K562 (cell line): ENCODE measurements at regions not wholly inside any gene's neighbourhood (a gene's known extent, or its start where the extent isn't known, plus 50 kb on each side); places are given as distances from the start of the nearest gene placed in this dataset.

ENCODE experiments used
- BHLHE40 ChIP-seq: IDR thresholded peaks from 2 replicates; pipeline ENCODE4 v1.6.1; 2011; ENCODE audit warnings: low read length, improper control_type of control experiment
- BRD4 ChIP-seq: fragments of 200-600 bp; sonication (generic); IDR thresholded peaks from 2 replicates; pipeline ENCODE4 v1.6.1; 2017; ENCODE audit warnings: inconsistent platforms
- CC2D1A ChIP-seq: fragments of 450-650 bp; IDR thresholded peaks from 2 replicates; pipeline ENCODE4 v1.6.1; 2017; ENCODE audit warnings: mild to moderate bottlenecking
- CTBP1 ChIP-seq: fragments of 450-650 bp; IDR thresholded peaks from 2 replicates; pipeline ENCODE4 v1.6.1; 2016; ENCODE audit warnings: borderline replicate concordance
- ESRRB ChIP-seq: fragments of 250-450 bp; sonication (Bioruptor Pico); IDR thresholded peaks from 2 replicates; pipeline ENCODE4 v1.5.0; 2020; ENCODE audit warnings: mild to moderate bottlenecking, moderate library complexity, borderline replicate concordance
- HDAC6 ChIP-seq: IDR thresholded peaks from 2 replicates; pipeline ENCODE4 v1.6.1; 2012; ENCODE audit warnings: low read depth, mild to moderate bottlenecking, control low read depth, inconsistent platforms, low read length, moderate library complexity
- MAZ ChIP-seq, 2 experiments: fragments of 450-650 bp in 1 of 2; sonication (generic) in 1 of 2; formaldehyde crosslinking; IDR thresholded peaks in 1 of 2; conservative IDR thresholded peaks in 1 of 2; 2 replicates each; pipeline versions ENCODE4 v1.4.0 to v1.5.0; 2020; ENCODE audit warnings: mild to moderate bottlenecking in 1 of 2, missing genetic modification reagents in 1 of 2
- RAD21 ChIP-seq, 2 experiments: fragments of 250-450 bp in 1 of 2; fragments of 450-650 bp in 1 of 2; sonication (Bioruptor Pico) in 1 of 2; formaldehyde crosslinking in 1 of 2; IDR thresholded peaks in 1 of 2; conservative IDR thresholded peaks in 1 of 2; 2 replicates each; pipeline versions ENCODE4 v1.4.0 to v1.8.0; 2020 to 2022; ENCODE audit warnings: mild to moderate bottlenecking in 2 of 2, moderate library complexity in 1 of 2
- SMC3 ChIP-seq: conservative IDR thresholded peaks from 2 replicates; pipeline ENCODE4 v1.6.1; 2011; ENCODE audit warnings: low read depth, low read length, improper control_type of control experiment; ENCODE audit not compliant: insufficient read depth
- TF ChIP-seq, protein P1 (sequence below), 2 experiments: fragments of 450-650 bp; formaldehyde crosslinking in 1 of 2; IDR thresholded peaks; 2 replicates each; pipeline versions ENCODE4 v1.4.0 to v1.6.1; 2014 to 2020; ENCODE audit warnings: mild to moderate bottlenecking in 2 of 2, borderline replicate concordance in 1 of 2, low read depth in 1 of 2
- TF ChIP-seq, protein P2 (sequence below), 3 experiments: IDR thresholded peaks in 2 of 3; conservative IDR thresholded peaks in 1 of 3; 2 replicates each; pipeline ENCODE4 v1.5.1; 2011 to 2012; ENCODE audit warnings: low read length in 3 of 3, mild to moderate bottlenecking in 3 of 3, control low read depth in 2 of 3, improper control_type of control experiment in 1 of 3, inconsistent platforms in 1 of 3, low read depth in 1 of 3, mixed read lengths in 1 of 3, moderate library complexity in 1 of 3; ENCODE audit not compliant: insufficient read depth in 2 of 3
- TF ChIP-seq, protein P3 (sequence below): fragments of 450-650 bp; formaldehyde crosslinking; IDR thresholded peaks from 2 replicates; pipeline ENCODE4 v1.4.0; 2020; ENCODE audit warnings: mild to moderate bottlenecking, moderate library complexity

DNA sequence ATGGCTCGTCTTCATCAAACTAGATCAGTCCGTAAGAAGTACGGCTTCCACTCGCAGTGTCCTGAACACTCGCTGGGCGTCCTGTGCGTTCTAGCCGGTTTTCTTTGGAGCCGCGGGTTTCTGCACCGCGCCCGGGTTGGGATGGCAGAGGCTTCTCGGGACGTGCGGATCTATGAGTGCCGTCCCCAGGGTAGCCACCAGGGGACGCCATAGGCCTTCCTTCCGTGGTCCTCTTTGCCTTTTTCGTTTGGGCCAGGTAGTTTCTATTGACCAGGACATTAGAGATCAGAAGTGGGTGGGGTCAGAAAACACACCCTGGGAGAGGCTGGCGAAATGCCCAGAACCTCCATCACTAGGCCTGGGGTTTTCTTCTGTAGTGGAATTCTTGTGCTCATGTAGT lies 273.8 kb downstream of the FAM72C start (continued):
- TF ChIP-seq, protein P1, sequence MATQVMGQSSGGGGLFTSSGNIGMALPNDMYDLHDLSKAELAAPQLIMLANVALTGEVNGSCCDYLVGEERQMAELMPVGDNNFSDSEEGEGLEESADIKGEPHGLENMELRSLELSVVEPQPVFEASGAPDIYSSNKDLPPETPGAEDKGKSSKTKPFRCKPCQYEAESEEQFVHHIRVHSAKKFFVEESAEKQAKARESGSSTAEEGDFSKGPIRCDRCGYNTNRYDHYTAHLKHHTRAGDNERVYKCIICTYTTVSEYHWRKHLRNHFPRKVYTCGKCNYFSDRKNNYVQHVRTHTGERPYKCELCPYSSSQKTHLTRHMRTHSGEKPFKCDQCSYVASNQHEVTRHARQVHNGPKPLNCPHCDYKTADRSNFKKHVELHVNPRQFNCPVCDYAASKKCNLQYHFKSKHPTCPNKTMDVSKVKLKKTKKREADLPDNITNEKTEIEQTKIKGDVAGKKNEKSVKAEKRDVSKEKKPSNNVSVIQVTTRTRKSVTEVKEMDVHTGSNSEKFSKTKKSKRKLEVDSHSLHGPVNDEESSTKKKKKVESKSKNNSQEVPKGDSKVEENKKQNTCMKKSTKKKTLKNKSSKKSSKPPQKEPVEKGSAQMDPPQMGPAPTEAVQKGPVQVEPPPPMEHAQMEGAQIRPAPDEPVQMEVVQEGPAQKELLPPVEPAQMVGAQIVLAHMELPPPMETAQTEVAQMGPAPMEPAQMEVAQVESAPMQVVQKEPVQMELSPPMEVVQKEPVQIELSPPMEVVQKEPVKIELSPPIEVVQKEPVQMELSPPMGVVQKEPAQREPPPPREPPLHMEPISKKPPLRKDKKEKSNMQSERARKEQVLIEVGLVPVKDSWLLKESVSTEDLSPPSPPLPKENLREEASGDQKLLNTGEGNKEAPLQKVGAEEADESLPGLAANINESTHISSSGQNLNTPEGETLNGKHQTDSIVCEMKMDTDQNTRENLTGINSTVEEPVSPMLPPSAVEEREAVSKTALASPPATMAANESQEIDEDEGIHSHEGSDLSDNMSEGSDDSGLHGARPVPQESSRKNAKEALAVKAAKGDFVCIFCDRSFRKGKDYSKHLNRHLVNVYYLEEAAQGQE (IDR thresholded peaks at IDR 0.05; ENCODE audit: borderline replicate concordance) = peak; percentile 88
- TF ChIP-seq, protein P1 (CRISPR knock-in tag; IDR thresholded peaks at IDR 0.05; ENCODE audit: low read depth) = no peak
- TF ChIP-seq, protein P2, sequence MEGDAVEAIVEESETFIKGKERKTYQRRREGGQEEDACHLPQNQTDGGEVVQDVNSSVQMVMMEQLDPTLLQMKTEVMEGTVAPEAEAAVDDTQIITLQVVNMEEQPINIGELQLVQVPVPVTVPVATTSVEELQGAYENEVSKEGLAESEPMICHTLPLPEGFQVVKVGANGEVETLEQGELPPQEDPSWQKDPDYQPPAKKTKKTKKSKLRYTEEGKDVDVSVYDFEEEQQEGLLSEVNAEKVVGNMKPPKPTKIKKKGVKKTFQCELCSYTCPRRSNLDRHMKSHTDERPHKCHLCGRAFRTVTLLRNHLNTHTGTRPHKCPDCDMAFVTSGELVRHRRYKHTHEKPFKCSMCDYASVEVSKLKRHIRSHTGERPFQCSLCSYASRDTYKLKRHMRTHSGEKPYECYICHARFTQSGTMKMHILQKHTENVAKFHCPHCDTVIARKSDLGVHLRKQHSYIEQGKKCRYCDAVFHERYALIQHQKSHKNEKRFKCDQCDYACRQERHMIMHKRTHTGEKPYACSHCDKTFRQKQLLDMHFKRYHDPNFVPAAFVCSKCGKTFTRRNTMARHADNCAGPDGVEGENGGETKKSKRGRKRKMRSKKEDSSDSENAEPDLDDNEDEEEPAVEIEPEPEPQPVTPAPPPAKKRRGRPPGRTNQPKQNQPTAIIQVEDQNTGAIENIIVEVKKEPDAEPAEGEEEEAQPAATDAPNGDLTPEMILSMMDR (IDR thresholded peaks at IDR 0.05 in 2 of 3, conservative IDR thresholded peaks at IDR 0.05 in 1 of 3; ENCODE audit: insufficient read depth in 2 of 3, low read depth in 1 of 3, low read length in 3 of 3) = peak; percentile 86 to 91 (median 88)
- TF ChIP-seq BRD4 = no peak
- TF ChIP-seq RAD21 (CRISPR knock-in tag; conservative IDR thresholded peaks at IDR 0.05 in 1 of 2, IDR thresholded peaks at IDR 0.05 in 1 of 2) = peak; percentile 89 to 91
- TF ChIP-seq ESRRB (CRISPR knock-in tag) = no peak
- TF ChIP-seq HDAC6 = no peak
- peak; percentile 74; the same call in 1 of the 2 replicates for TF ChIP-seq CC2D1A
- TF ChIP-seq CTBP1 = peak; percentile 67; the same call in 1 of the 2 replicates
- TF ChIP-seq SMC3 = peak; percentile 93
- TF ChIP-seq BHLHE40 = 0 out of 2 replicates have a peak, but pooled peaks have one; percentile 16
- TF ChIP-seq MAZ (CRISPR knock-in tag; conservative IDR thresholded peaks at IDR 0.05 in 1 of 2, IDR thresholded peaks at IDR 0.05 in 1 of 2) = peak in 1 of 2 experiments; percentile 49; a peak in 1 of 4 replicates
- TF ChIP-seq, protein P3, sequence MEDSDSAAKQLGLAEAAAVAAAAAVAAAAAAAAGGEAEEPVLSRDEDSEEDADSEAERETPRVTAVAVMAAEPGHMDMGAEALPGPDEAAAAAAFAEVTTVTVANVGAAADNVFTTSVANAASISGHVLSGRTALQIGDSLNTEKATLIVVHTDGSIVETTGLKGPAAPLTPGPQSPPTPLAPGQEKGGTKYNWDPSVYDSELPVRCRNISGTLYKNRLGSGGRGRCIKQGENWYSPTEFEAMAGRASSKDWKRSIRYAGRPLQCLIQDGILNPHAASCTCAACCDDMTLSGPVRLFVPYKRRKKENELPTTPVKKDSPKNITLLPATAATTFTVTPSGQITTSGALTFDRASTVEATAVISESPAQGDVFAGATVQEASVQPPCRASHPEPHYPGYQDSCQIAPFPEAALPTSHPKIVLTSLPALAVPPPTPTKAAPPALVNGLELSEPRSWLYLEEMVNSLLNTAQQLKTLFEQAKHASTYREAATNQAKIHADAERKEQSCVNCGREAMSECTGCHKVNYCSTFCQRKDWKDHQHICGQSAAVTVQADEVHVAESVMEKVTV (CRISPR knock-in tag) = peak; percentile 90
